Prostate gland (tissue), 2 donors: ENCODE measurements at regions not wholly inside any gene's neighbourhood (a gene's known extent, or its start where the extent isn't known, plus 50 kb on each side); places are given as distances from the start of the nearest gene placed in this dataset.

Experiments
- POLR2A ChIP-seq: fragments of 450-650 bp; IDR thresholded peaks from one replicate; pipeline ENCODE4 v1.6.1; 2016; ENCODE audit warnings: antibody characterized with exemption, mild to moderate bottlenecking
- POLR2AphosphoS5 ChIP-seq: sonication (generic); formaldehyde crosslinking; IDR thresholded peaks from one replicate; pipeline ENCODE4 v1.6.1; 2017; ENCODE audit warnings: antibody characterized with exemption
- TF ChIP-seq, protein P1 (sequence below), 4 experiments: fragments of 200-600 bp in 2 of 4; fragments of 450-650 bp in 2 of 4; sonication (generic) in 2 of 4; IDR thresholded peaks; 1 replicate in 3 of 4; 2 replicates in 1 of 4; pipeline ENCODE4 v1.5.1; 2016 to 2019; ENCODE audit warnings: antibody characterized with exemption in 4 of 4, mild to moderate bottlenecking in 2 of 4, moderate library complexity in 2 of 4

- TF ChIP-seq, protein P1, sequence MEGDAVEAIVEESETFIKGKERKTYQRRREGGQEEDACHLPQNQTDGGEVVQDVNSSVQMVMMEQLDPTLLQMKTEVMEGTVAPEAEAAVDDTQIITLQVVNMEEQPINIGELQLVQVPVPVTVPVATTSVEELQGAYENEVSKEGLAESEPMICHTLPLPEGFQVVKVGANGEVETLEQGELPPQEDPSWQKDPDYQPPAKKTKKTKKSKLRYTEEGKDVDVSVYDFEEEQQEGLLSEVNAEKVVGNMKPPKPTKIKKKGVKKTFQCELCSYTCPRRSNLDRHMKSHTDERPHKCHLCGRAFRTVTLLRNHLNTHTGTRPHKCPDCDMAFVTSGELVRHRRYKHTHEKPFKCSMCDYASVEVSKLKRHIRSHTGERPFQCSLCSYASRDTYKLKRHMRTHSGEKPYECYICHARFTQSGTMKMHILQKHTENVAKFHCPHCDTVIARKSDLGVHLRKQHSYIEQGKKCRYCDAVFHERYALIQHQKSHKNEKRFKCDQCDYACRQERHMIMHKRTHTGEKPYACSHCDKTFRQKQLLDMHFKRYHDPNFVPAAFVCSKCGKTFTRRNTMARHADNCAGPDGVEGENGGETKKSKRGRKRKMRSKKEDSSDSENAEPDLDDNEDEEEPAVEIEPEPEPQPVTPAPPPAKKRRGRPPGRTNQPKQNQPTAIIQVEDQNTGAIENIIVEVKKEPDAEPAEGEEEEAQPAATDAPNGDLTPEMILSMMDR (IDR thresholded peaks at IDR 0.05) = no peak
- no peak for TF ChIP-seq POLR2A
- no peak for TF ChIP-seq POLR2AphosphoS5
Measured at GRCh38 chr4:183828125-183828524, 77.0 kb upstream of the STOX2 start.
